HCT116 (cell line): ENCODE measurements at regions not wholly inside any gene's neighbourhood (a gene's known extent, or its start where the extent isn't known, plus 50 kb on each side); places are given as distances from the start of the nearest gene placed in this dataset.

Experiments
- ATAC-seq: fragments of 200-7000 bp; cut with Tn5 transposase; 2 replicates; pipeline ENCODE4 v1.9.1; 2020; ENCODE audit warnings: mild to moderate bottlenecking, moderate library complexity
- BruUV-seq: library from RNA; stranded (reverse); fragments of 400-500 nt; replicated peaks from 2 replicates; lab custom pipeline; 2021; lab: Mats Ljungman, UMichigan
- CTCF ChIA-PET: fragments of 300-600 bp; sonication (Branson Sonifier 250); formaldehyde crosslinking; loops from one replicate; lab custom pipeline; 2021; ENCODE audit warnings: antibody characterized with exemption; lab: Charles Lee
- POLR2A ChIA-PET: fragments of 300-600, 350-600 bp; sonication (Branson Sonifier 250); formaldehyde crosslinking; loops from one replicate; lab custom pipeline; 2021; ENCODE audit warnings: antibody characterized with exemption; lab: Charles Lee
- RAD21 ChIA-PET, 2 experiments: fragments of 300-600 bp; sonication (Branson Sonifier 250); formaldehyde crosslinking; loops; one replicate each; lab custom pipeline; 2023; ENCODE audit warnings: low total read pairs in 2 of 2; ENCODE audit not compliant: uncharacterized antibody in 2 of 2, unreplicated experiment in 2 of 2, low non-redundant PET in 1 of 2; lab: Charles Lee
- DNase-seq: peaks from one replicate; pipeline ENCODE4 v3.0.0-alpha.2; 2010; ENCODE audit warnings: low read depth, low spot score
- H2AFZ ChIP-seq: fragments of 200-600 bp; shearing (Covaris generic), sonication (generic); 2 replicates; pipeline ENCODE4 v1.6.1; 2017; ENCODE audit warnings: low read depth, mixed run types, mixed read lengths, antibody characterized with exemption, low read length; ENCODE audit not compliant: poor library complexity, severe bottlenecking
- H3K27ac ChIP-seq: 2 replicates; pipeline ENCODE4 v1.5.1; 2012; ENCODE audit warnings: low read depth, low read length
- H3K27me3 ChIP-seq: fragments of 200-600 bp; sonication (generic); 2 replicates; pipeline ENCODE4 v1.6.1; 2016; ENCODE audit warnings: mixed run types, low read length, mixed read lengths; ENCODE audit not compliant: insufficient read depth
- H3K36me3 ChIP-seq, 2 experiments: fragments of 200-500 bp in 1 of 2; fragments of 200-600 bp in 1 of 2; sonication (Bioruptor generic) in 1 of 2; sonication (generic) in 1 of 2; 2 replicates each; pipeline versions ENCODE4 v1.5.1 to v1.6.1; 2014 to 2016; ENCODE audit warnings: low read length in 2 of 2, inconsistent platforms in 1 of 2, mixed read lengths in 1 of 2, mixed run types in 1 of 2; ENCODE audit not compliant: insufficient read depth in 2 of 2, control insufficient read depth in 1 of 2
- H3K4me1 ChIP-seq, 2 experiments: fragments of 200-600 bp in 1 of 2; sonication (generic) in 1 of 2; 2 replicates each; pipeline versions ENCODE4 v1.5.1 to v1.6.1; 2012 to 2017; ENCODE audit warnings: low read length in 2 of 2, inconsistent platforms in 1 of 2, mild to moderate bottlenecking in 1 of 2, mixed read lengths in 1 of 2, mixed run types in 1 of 2, moderate library complexity in 1 of 2; ENCODE audit not compliant: insufficient read depth in 2 of 2, control insufficient read depth in 1 of 2
- H3K4me2 ChIP-seq: fragments of 200-600 bp; sonication (generic); 2 replicates; pipeline ENCODE4 v1.6.1; 2017; ENCODE audit warnings: mixed run types, low read length, mixed read lengths
- H3K4me3 ChIP-seq, 2 experiments: fragments of 200-600 bp in 1 of 2; sonication (generic) in 1 of 2; replicated peaks in 1 of 2; 2 replicates each; pipeline ENCODE4 v1.5.1; 2011 to 2016; ENCODE audit warnings: low read length in 2 of 2, control low read depth in 1 of 2, low read depth in 1 of 2, mild to moderate bottlenecking in 1 of 2, mixed read lengths in 1 of 2, mixed run types in 1 of 2
- H3K79me2 ChIP-seq: fragments of 200-600 bp; sonication (generic); 2 replicates; pipeline ENCODE4 v1.6.1; 2017; ENCODE audit warnings: mild to moderate bottlenecking, mixed run types, low read length, moderate library complexity, mixed read lengths; ENCODE audit not compliant: insufficient read depth
- H3K9ac ChIP-seq: fragments of 200-600 bp; sonication (generic); 2 replicates; pipeline ENCODE4 v1.6.1; 2016; ENCODE audit warnings: low read length, mixed read lengths
- H3K9me2 ChIP-seq: fragments of 200-600 bp; sonication (generic), shearing (Covaris generic); 2 replicates; pipeline ENCODE4 v1.6.1; 2017; ENCODE audit warnings: mixed run types, mild to moderate bottlenecking, moderate library complexity; ENCODE audit not compliant: insufficient read depth
- H3K9me3 ChIP-seq, 2 experiments: fragments of 200-500 bp in 1 of 2; fragments of 200-600 bp in 1 of 2; sonication (Bioruptor generic) in 1 of 2; sonication (generic) in 1 of 2; 2 replicates each; pipeline ENCODE4 v1.6.1; 2014 to 2017; ENCODE audit warnings: low read length in 2 of 2, mixed read lengths in 2 of 2, inconsistent platforms in 1 of 2, low read depth in 1 of 2, mild to moderate bottlenecking in 1 of 2, mixed run types in 1 of 2, moderate library complexity in 1 of 2; ENCODE audit not compliant: control insufficient read depth in 1 of 2, insufficient read depth in 1 of 2
- H4K20me1 ChIP-seq: fragments of 200-600 bp; sonication (generic), shearing (Covaris generic); 2 replicates; pipeline ENCODE4 v1.6.1; 2017; ENCODE audit warnings: mixed run types, mild to moderate bottlenecking, moderate library complexity; ENCODE audit not compliant: insufficient read depth
- CBX3 ChIP-seq: IDR thresholded peaks from 2 replicates; pipeline ENCODE4 v1.6.1; 2012; ENCODE audit warnings: low read depth
- CEBPB ChIP-seq: IDR thresholded peaks from 2 replicates; pipeline ENCODE4 v1.6.1; 2012; ENCODE audit warnings: low read depth
- CTCF ChIP-seq, 3 experiments: fragments of 200-600 bp in 1 of 3; sonication (generic) in 1 of 3; IDR thresholded peaks in 2 of 3; conservative IDR thresholded peaks in 1 of 3; 2 replicates each; pipeline ENCODE4 v1.5.1; 2012 to 2017; ENCODE audit warnings: low read depth in 2 of 3, low read length in 2 of 3, antibody characterized with exemption in 1 of 3, borderline replicate concordance in 1 of 3, control low read depth in 1 of 3, mild to moderate bottlenecking in 1 of 3, mixed read lengths in 1 of 3, mixed run types in 1 of 3, moderate library complexity in 1 of 3; ENCODE audit not compliant: insufficient read depth in 1 of 3
- EGR1 ChIP-seq: IDR thresholded peaks from 2 replicates; pipeline ENCODE4 v1.6.1; 2012; ENCODE audit warnings: low read depth
- ELF1 ChIP-seq: IDR thresholded peaks from 2 replicates; pipeline ENCODE4 v1.6.1; 2012; ENCODE audit warnings: low read depth, borderline replicate concordance
- EZH2phosphoT487 ChIP-seq: fragments of 200-600 bp; IDR thresholded peaks from 2 replicates; pipeline ENCODE4 v1.6.1; 2018; ENCODE audit warnings: antibody characterized with exemption, borderline replicate concordance
- JUND ChIP-seq: IDR thresholded peaks from 2 replicates; pipeline ENCODE4 v1.6.1; 2012
- MAX ChIP-seq: IDR thresholded peaks from 2 replicates; pipeline ENCODE4 v1.6.1; 2012
- POLR2A ChIP-seq: IDR thresholded peaks from 2 replicates; pipeline ENCODE4 v1.7.0; 2011; ENCODE audit warnings: borderline replicate concordance; ENCODE audit not compliant: insufficient read depth, insufficient read length; ENCODE audit errors: extremely low read depth
- POLR2AphosphoS5 ChIP-seq: IDR thresholded peaks from 2 replicates; pipeline ENCODE4 v1.6.1; 2011; ENCODE audit warnings: mild to moderate bottlenecking, low read depth, low read length, moderate library complexity
- RAD21 ChIP-seq: IDR thresholded peaks from 2 replicates; pipeline ENCODE4 v1.6.1; 2012; ENCODE audit warnings: low read depth, mild to moderate bottlenecking
- SP1 ChIP-seq: IDR thresholded peaks from 2 replicates; pipeline ENCODE4 v1.6.1; 2012; ENCODE audit warnings: low read depth
- SRF ChIP-seq: IDR thresholded peaks from 2 replicates; pipeline ENCODE4 v1.6.1; 2012; ENCODE audit warnings: low read depth
- TCF7L2 ChIP-seq: IDR thresholded peaks from 2 replicates; pipeline ENCODE4 v1.7.0; 2011; ENCODE audit warnings: borderline replicate concordance, inconsistent platforms; ENCODE audit not compliant: insufficient read depth, insufficient read length; ENCODE audit errors: extremely low read depth
- YY1 ChIP-seq: IDR thresholded peaks from 2 replicates; pipeline ENCODE4 v1.6.1; 2011; ENCODE audit warnings: low read length, low read depth, moderate library complexity, mild to moderate bottlenecking; ENCODE audit not compliant: insufficient replicate concordance; ENCODE audit errors: extremely low read depth
- ZFX ChIP-seq: fragments of 450-650 bp; IDR thresholded peaks from 2 replicates; pipeline ENCODE4 v1.6.1; 2017
- ZNF274 ChIP-seq: fragments of 200-500 bp; sonication (Bioruptor generic); IDR thresholded peaks from 2 replicates; pipeline ENCODE4 v1.6.1; 2014; ENCODE audit warnings: mild to moderate bottlenecking, low read depth, low read length, inconsistent platforms
- intact Hi-C: fragments of 100-400 bp; cut with micrococcal nuclease; formaldehyde crosslinking; loops from 2 replicates; pipeline ENCODE4 v1.10.0; 2022
- TF ChIP-seq, protein P1 (sequence below): IDR thresholded peaks from 2 replicates; pipeline ENCODE4 v1.6.1; 2011; ENCODE audit warnings: mild to moderate bottlenecking, low read length, moderate library complexity; ENCODE audit not compliant: insufficient replicate concordance; ENCODE audit errors: extremely low read depth
- TF ChIP-seq, protein P2 (sequence below): IDR thresholded peaks from 2 replicates; pipeline ENCODE4 v1.6.1; 2012; ENCODE audit warnings: low read depth

DNA sequence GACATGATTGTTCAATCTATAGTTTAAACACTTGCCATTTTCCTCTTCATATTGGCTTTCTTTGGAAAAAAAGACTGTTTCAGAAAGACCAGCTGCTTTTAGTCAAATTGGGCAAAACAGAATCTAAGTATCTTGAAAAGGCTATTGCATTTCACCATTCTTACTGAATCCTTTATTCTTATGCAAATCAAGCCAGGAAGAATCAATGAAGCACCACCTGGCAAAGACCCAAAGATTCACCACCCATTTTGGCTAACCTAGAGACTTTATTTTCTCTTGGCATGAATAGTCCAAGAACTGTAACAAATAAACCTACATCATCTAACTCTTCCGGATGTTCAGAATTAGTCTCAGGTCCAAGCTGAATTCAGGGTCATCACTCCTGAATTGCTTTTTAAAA is 71.3 kb upstream of the EYA4 start (continued):
- TF ChIP-seq EGR1 (no peak), ZFX (no peak)

DNA sequence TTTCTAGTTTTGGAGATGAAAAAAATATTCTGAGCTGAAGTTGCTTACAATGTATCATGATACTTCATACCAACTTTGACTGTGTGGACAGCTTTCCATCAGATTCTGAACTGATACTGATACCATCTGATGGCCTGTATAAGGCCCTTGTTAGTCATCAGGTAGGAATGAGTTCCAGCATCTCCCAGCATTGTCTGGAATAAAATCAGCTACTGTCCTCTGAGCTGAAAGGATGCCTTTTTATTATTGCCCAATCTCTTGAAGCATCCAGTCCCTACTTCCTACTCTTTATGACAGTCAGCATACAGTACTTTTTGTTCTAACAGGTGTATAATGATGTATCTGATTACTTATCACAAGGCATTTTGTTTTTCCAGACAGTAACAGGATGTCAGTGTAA is 70.6 kb upstream of the EYA4 start:
- ChIA-PET RAD21 (no interaction called here), POLR2A (no interaction called here), CTCF (interaction anchor here (1.1 kb wide), 1 partner anchor 14 kb away, joined by 5 read pairs; no protein-coding TSS in a partner anchor)
- Histone ChIP-seq H3K79me2 (no peaks in the 10 kb centered on the region), H3K9me2 (no peaks in the 10 kb centered on the region), H3K9ac (no peak overlapping the region), H3K36me3 (no peaks in the 10 kb centered on the region), H3K27me3 (no peaks in the 10 kb centered on the region), H3K9me3 (no peaks in the 10 kb centered on the region; a peak in 1 of 4 replicates), H4K20me1 (no peaks in the 10 kb centered on the region), H2AFZ (no peak overlapping the region), H3K4me2 (no peak overlapping the region), H3K27ac (no peak overlapping the region), H3K4me1 (no peaks in the 10 kb centered on the region)
- no TSS peak for BruUV-seq
- intact Hi-C loops = no loop called here
- no peak for TF ChIP-seq RAD21
- no peak for TF ChIP-seq POLR2A
- TF ChIP-seq CEBPB = no peak
- TF ChIP-seq, protein P1, sequence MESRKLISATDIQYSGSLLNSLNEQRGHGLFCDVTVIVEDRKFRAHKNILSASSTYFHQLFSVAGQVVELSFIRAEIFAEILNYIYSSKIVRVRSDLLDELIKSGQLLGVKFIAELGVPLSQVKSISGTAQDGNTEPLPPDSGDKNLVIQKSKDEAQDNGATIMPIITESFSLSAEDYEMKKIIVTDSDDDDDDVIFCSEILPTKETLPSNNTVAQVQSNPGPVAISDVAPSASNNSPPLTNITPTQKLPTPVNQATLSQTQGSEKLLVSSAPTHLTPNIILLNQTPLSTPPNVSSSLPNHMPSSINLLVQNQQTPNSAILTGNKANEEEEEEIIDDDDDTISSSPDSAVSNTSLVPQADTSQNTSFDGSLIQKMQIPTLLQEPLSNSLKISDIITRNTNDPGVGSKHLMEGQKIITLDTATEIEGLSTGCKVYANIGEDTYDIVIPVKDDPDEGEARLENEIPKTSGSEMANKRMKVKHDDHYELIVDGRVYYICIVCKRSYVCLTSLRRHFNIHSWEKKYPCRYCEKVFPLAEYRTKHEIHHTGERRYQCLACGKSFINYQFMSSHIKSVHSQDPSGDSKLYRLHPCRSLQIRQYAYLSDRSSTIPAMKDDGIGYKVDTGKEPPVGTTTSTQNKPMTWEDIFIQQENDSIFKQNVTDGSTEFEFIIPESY = no peak
- TF ChIP-seq SP1 = no peak
- no peak for TF ChIP-seq MAX
- TF ChIP-seq CBX3 = no peak
- TF ChIP-seq ELF1 = no peak
- TF ChIP-seq, protein P2, sequence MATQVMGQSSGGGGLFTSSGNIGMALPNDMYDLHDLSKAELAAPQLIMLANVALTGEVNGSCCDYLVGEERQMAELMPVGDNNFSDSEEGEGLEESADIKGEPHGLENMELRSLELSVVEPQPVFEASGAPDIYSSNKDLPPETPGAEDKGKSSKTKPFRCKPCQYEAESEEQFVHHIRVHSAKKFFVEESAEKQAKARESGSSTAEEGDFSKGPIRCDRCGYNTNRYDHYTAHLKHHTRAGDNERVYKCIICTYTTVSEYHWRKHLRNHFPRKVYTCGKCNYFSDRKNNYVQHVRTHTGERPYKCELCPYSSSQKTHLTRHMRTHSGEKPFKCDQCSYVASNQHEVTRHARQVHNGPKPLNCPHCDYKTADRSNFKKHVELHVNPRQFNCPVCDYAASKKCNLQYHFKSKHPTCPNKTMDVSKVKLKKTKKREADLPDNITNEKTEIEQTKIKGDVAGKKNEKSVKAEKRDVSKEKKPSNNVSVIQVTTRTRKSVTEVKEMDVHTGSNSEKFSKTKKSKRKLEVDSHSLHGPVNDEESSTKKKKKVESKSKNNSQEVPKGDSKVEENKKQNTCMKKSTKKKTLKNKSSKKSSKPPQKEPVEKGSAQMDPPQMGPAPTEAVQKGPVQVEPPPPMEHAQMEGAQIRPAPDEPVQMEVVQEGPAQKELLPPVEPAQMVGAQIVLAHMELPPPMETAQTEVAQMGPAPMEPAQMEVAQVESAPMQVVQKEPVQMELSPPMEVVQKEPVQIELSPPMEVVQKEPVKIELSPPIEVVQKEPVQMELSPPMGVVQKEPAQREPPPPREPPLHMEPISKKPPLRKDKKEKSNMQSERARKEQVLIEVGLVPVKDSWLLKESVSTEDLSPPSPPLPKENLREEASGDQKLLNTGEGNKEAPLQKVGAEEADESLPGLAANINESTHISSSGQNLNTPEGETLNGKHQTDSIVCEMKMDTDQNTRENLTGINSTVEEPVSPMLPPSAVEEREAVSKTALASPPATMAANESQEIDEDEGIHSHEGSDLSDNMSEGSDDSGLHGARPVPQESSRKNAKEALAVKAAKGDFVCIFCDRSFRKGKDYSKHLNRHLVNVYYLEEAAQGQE = no peak
- no peak for TF ChIP-seq ZNF274
- TF ChIP-seq CTCF (IDR thresholded peaks at IDR 0.05 in 2 of 3, conservative IDR thresholded peaks at IDR 0.05 in 1 of 3; ENCODE audit: borderline replicate concordance in 1 of 3, insufficient read depth in 1 of 3, low read depth in 2 of 3, low read length in 2 of 3) = no peak
- TF ChIP-seq POLR2AphosphoS5 = no peak
- TF ChIP-seq EZH2phosphoT487 = no peak
- TF ChIP-seq JUND = no peak
- no peak for TF ChIP-seq SRF
- TF ChIP-seq YY1 = no peak
- no peak for TF ChIP-seq ZFX
- no peak for TF ChIP-seq TCF7L2
- TF ChIP-seq, all 23 proteins: peak for 0
- ATAC-seq = no peak
- no peak for DNase-seq
- no peak overlapping the region for H3K4me3 ChIP-seq
